HFF-Myc (cell line): ENCODE measurements at regions not wholly inside any gene's neighbourhood (a gene's known extent, or its start where the extent isn't known, plus 50 kb on each side); places are given as distances from the start of the nearest gene placed in this dataset.

Source experiments
- DNase-seq: peaks from one replicate; pipeline ENCODE4 v3.0.0-alpha.2; 2011; ENCODE audit warnings: low read depth; ENCODE audit errors: extremely low read depth
- H3K4me3 ChIP-seq: replicated peaks from 2 replicates; pipeline ENCODE4 v1.5.1; 2011; ENCODE audit warnings: low read depth, mild to moderate bottlenecking, control low read depth, low read length
- CTCF ChIP-seq: IDR thresholded peaks from 2 replicates; pipeline ENCODE4 v1.5.1; 2012; ENCODE audit warnings: mild to moderate bottlenecking, low read depth, low read length, control low read depth; ENCODE audit errors: missing control alignments

- no peak overlapping the region for H3K4me3 ChIP-seq
- no peak for DNase-seq
- no peak for TF ChIP-seq CTCF
These were observed 676.6 kb downstream of the CDH11 start for GRCh38 chr16:64445245-64445644.

DNA sequence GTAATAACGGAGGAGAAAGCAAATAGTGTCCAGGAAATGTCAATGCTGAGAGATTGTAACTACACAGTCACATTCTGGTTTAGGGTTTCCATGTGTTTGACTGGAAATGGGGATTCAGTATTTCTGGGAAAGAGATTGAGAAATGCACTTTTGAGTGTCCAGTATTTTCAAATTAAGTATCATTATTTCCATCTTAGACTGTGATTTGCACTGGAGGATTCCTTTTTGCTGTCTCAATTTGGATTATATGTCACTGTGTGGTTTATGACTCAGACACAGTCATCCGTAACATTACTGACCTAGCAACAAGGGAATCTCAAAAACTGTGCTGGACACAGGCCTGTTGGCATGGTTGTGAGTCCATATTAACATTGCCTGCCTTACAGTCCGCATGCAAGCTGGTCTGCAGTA, 681.4 kb downstream of the CDH11 start:
- peak; percentile 95 for DNase-seq
- TF ChIP-seq CTCF, result no peak
- no peak overlapping the region for H3K4me3 ChIP-seq

GRCh38 chr16:64440005-64440404, 681.9 kb downstream of the CDH11 start:
- no peak overlapping the region for H3K4me3 ChIP-seq
- TF ChIP-seq CTCF, result no peak
- DNase-seq, result no peak

GRCh38 chr16:64437706-64438324, 684.0 kb downstream of the CDH11 start:
- no peak for TF ChIP-seq CTCF
- DNase-seq, result no peak
- H3K4me3 ChIP-seq, result no peak overlapping the region

DNA sequence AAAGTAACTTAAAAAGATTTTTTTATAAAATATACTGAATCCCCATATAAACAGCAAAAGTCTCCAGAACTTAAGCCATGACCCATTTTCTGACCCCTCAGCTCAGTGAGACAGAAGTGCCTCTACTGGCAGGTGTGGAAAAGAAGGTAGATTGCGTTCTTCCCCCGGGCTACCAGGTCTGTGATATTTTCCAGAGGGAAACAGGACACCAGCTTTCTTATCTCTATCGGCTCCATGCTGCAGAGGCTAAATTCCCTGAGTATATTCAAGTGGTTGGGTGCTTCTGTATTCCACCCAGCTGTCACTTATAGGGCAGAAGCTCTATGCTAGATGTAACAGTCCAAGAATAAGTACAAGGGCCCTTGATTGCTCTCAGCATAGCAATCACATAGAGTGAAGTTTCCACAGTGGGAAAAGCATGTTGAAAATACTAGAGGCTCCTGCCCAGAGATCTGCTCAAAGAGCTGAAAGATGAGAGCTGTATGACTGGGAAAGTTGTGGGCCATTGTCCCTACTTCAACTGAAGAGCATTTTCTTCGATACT, 687.3 kb downstream of the CDH11 start:
- no peak overlapping the region for H3K4me3 ChIP-seq
- no peak for TF ChIP-seq CTCF
- DNase-seq, result no peak

GRCh38 chr16:64428463-64429113, 693.3 kb downstream of the CDH11 start:
- no peak overlapping the region for H3K4me3 ChIP-seq
- TF ChIP-seq CTCF, result no peak
- DNase-seq, result peak; percentile 56
